Uterus (tissue), 3 donors: ENCODE measurements at regions not wholly inside any gene's neighbourhood (a gene's known extent, or its start where the extent isn't known, plus 50 kb on each side); places are given as distances from the start of the nearest gene placed in this dataset.
"Not testable (repeated sequence)": the region's sequence is repeated elsewhere in the genome, so short reads cannot be mapped to it uniquely, and the experiment has no call there.

ENCODE experiments used
- DNase-seq, 2 donors: peaks; one replicate each; pipeline ENCODE4 v3.0.0-alpha.2; 2019 to 2020
- H3K27ac ChIP-seq, 2 donors: fragments of 200-600 bp; sonication (generic); 1 replicate in 1 of 2; 2 replicates in 1 of 2; pipeline ENCODE4 v1.5.1; 2016 to 2018
- H3K27me3 ChIP-seq, 2 donors: fragments of 200-600 bp; sonication (generic); one replicate each; pipeline ENCODE4 v1.5.1; 2018 to 2019; ENCODE audit warnings: control low read depth in 1 of 2
- H3K36me3 ChIP-seq, 2 donors: fragments of 200-600 bp; sonication (generic); one replicate each; pipeline ENCODE4 v1.5.1; 2019; ENCODE audit warnings: control low read depth in 1 of 2
- H3K4me1 ChIP-seq, 2 donors: fragments of 200-600 bp; sonication (generic); one replicate each; pipeline ENCODE4 v1.5.1; 2018 to 2019; ENCODE audit warnings: control low read depth in 1 of 2
- H3K4me3 ChIP-seq, 2 donors: fragments of 200-600 bp; sonication (generic); 1 replicate in 1 of 2; 2 replicates in 1 of 2; pipeline ENCODE4 v1.5.1; 2018 to 2019; ENCODE audit warnings: mild to moderate bottlenecking in 1 of 2
- H3K9me3 ChIP-seq, 2 donors: fragments of 200-600 bp; sonication (generic); one replicate each; pipeline ENCODE4 v1.5.1; 2019; ENCODE audit warnings: control low read depth in 1 of 2
- POLR2A ChIP-seq, 2 donors: fragments of 450-650 bp; IDR thresholded peaks; one replicate each; pipeline ENCODE4 v1.6.1; 2016; ENCODE audit warnings: antibody characterized with exemption in 2 of 2, mild to moderate bottlenecking in 1 of 2, moderate library complexity in 1 of 2
- intact Hi-C: fragments of 100-400 bp; cut with DNase I; formaldehyde crosslinking; loops from one replicate; pipeline ENCODE4 v1.15.1; 2023; ENCODE audit warnings: low total_unique reads
- TF ChIP-seq, protein P1 (sequence below), 4 experiments: fragments of 200-600 bp in 2 of 4; fragments of 450-650 bp in 2 of 4; sonication (generic) in 2 of 4; IDR thresholded peaks; one replicate each; pipeline ENCODE4 v1.5.1; 2016 to 2019; ENCODE audit warnings: antibody characterized with exemption in 4 of 4, mild to moderate bottlenecking in 2 of 4, moderate library complexity in 1 of 4
- donor health status: DM: yes; HTN: yes; CAD: no.

DNA sequence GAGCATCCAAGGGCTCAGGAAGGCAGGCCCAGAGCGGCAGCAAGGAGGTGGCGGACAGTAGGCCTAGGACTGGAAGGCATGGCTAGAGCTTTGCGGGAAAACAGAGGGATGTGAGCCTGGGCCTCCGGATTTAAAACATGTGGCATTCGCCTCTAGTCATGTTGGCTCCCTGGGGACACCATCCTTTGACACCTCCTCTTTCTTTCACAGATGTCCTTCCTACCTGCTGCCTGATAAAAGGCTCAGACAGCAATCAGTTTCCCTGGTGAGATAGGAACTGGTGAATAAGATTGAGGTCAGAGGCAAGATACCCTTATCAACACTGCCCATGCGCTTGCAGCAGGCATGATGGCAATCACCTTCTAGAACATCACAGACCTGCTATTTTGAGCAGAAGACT lies 277.6 kb downstream of the SIPA1L2 start:
- intact Hi-C loops = no loop called here
- no peak for TF ChIP-seq POLR2A (IDR thresholded peaks at IDR 0.05)
- TF ChIP-seq, protein P1, sequence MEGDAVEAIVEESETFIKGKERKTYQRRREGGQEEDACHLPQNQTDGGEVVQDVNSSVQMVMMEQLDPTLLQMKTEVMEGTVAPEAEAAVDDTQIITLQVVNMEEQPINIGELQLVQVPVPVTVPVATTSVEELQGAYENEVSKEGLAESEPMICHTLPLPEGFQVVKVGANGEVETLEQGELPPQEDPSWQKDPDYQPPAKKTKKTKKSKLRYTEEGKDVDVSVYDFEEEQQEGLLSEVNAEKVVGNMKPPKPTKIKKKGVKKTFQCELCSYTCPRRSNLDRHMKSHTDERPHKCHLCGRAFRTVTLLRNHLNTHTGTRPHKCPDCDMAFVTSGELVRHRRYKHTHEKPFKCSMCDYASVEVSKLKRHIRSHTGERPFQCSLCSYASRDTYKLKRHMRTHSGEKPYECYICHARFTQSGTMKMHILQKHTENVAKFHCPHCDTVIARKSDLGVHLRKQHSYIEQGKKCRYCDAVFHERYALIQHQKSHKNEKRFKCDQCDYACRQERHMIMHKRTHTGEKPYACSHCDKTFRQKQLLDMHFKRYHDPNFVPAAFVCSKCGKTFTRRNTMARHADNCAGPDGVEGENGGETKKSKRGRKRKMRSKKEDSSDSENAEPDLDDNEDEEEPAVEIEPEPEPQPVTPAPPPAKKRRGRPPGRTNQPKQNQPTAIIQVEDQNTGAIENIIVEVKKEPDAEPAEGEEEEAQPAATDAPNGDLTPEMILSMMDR (IDR thresholded peaks at IDR 0.05) = no peak
- no peak overlapping the region for H3K4me3 ChIP-seq

DNA sequence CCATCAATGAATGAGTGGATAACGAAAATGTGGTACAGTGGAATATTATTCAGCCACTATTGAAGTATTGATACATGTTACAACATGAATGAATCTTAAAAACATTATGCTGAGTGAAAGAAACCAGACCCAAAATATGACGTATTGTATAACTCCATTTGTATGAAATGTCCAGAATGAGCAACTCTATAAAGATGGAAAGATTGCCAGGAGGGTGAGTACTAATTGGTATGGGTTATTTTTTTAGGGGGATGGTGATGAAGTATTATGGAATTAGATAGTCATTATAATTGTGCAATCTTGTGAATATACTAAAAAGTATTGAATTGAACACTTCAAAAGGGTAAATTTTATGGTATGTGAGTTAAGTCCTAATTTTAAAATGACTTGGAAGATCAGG lies 278.6 kb downstream of the SIPA1L2 start:
- intact Hi-C loops = no loop called here
- DNase-seq = no peak
- Histone ChIP-seq H3K9me3 (no peaks in the 10 kb centered on the region), H3K4me1 (no peaks in the 10 kb centered on the region), H3K4me3 (no peak overlapping the region), H3K27ac (no peak overlapping the region), H3K27me3 (no peaks in the 10 kb centered on the region), H3K36me3 (no peaks in the 10 kb centered on the region)
- TF ChIP-seq, protein P1 (IDR thresholded peaks at IDR 0.05) = no peak
- no peak for TF ChIP-seq POLR2A (IDR thresholded peaks at IDR 0.05)

More for the DNA sequence above, 277.6 kb downstream of the SIPA1L2 start:
- no peak overlapping the region for H3K27ac ChIP-seq
- H3K9me3 ChIP-seq = no peaks in the 10 kb centered on the region
- H3K27me3 ChIP-seq = no peaks in the 10 kb centered on the region
- DNase-seq = no peak
- H3K4me1 ChIP-seq = no peaks in the 10 kb centered on the region
- no peaks in the 10 kb centered on the region for H3K36me3 ChIP-seq

DNA sequence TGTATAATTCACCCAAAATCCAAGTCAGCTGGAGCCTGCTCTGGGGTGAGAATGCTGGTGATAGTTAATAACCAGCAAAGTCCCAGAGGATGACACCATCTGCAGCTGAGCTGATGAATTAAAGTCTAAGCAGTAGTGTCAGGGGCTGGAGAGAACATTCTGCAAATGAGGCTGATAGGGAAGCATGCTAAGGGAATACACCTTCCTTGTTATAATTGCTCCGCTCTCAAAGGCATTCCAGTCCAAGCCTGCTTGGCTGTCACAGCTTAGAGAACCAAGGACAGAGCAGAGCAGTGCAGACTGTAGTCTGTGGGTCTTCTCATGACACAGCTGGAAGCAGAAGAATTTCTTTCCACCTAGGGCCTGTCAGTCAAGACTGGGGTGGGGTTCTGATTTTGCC lies 283.1 kb downstream of the SIPA1L2 start:
- H3K4me1 ChIP-seq = no peaks in the 10 kb centered on the region
- intact Hi-C loops = no loop called here
- H3K9me3 ChIP-seq = no peaks in the 10 kb centered on the region
- no peak for TF ChIP-seq POLR2A (IDR thresholded peaks at IDR 0.05)
- TF ChIP-seq, protein P1 (IDR thresholded peaks at IDR 0.05) = no peak
- H3K36me3 ChIP-seq = no peaks in the 10 kb centered on the region
- no peak overlapping the region for H3K27ac ChIP-seq
- DNase-seq = no peak
- H3K27me3 ChIP-seq = no peaks in the 10 kb centered on the region
- H3K4me3 ChIP-seq = no peak overlapping the region

DNA sequence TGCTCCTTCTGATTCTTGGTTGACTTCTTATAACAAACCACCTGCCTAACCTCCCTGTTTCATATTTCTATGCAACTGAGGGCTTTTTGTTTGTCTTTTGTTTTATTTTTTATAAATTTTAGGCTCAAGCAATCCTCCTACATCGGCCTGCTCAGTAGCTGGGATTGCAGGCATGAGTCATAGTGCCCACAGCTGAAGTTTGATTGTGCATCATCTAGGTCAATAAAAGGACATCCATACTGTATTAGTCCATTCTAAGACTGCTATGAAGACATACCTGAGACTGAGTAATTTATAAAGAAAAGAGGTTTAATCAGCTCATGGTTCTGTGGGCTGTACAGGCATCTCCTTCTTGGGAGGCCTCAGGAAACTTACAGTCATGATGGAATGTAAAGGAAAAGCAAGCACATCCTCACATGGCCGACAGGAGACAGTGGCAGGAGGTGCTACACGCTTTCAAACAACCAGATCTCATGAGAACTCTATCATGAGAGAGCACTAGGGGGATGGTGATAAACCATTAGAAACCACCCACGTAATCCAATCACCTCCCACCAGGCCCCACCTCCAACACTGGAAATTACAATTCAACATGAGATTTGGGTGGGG lies 285.0 kb downstream of the SIPA1L2 start:
- Histone ChIP-seq H3K9me3 (no peaks in the 10 kb centered on the region), H3K4me1 (no peaks in the 10 kb centered on the region), H3K27ac (no peak overlapping the region), H3K4me3 (no peak overlapping the region), H3K36me3 (no peaks in the 10 kb centered on the region), H3K27me3 (no peaks in the 10 kb centered on the region)
- intact Hi-C loops = no loop called here
- TF ChIP-seq, protein P1 (IDR thresholded peaks at IDR 0.05) = no peak
- TF ChIP-seq POLR2A (IDR thresholded peaks at IDR 0.05) = no peak
- no peak for DNase-seq

DNA sequence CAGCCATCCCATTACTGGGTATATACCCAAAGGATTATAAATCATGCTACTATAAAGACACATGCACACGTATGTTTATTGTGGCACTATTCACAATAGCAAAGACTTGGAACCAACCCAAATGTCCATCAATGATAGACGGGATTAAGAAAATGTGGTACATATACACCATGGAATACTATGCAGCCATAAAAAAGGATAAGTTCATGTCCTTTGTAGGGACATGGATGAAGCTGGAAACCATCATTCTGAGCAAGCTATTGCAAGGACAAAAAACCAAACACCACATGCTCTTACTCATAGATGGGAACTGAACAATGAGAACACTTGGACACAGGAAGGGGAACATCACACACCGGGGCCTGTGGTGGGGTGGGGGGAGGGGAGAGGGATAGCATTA lies 285.7 kb downstream of the SIPA1L2 start:
- DNase-seq, H3K27me3 ChIP-seq, H3K9me3 ChIP-seq, H3K4me3 ChIP-seq, H3K4me1 ChIP-seq, intact Hi-C loops, H3K36me3 ChIP-seq, H3K27ac ChIP-seq: not testable (repeated sequence)

DNA sequence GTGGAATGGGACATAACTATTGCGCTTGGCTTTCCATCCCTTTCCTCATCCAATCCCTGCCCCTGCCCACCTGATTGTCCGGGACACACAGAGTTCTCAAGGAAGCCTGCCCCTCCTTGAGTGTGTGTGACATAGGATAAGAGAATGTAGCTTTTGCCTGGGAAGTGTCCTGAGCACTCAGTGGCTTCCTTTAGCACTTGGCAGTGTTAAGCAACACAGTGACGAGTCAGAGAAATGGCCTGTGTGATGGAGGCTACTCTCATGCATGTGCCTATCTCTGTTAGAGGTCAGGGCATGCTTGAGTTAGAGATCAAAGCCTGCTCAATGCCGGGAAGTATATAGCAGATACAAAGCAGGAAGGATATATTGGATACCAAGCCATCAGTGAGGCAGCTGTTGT lies 289.5 kb downstream of the SIPA1L2 start:
- Histone ChIP-seq H3K36me3 (no peaks in the 10 kb centered on the region), H3K4me3 (no peak overlapping the region), H3K27ac (no peak overlapping the region), H3K4me1 (no peaks in the 10 kb centered on the region), H3K9me3 (no peaks in the 10 kb centered on the region), H3K27me3 (no peaks in the 10 kb centered on the region)
- intact Hi-C loops = no loop called here
- DNase-seq = no peak
- no peak for TF ChIP-seq POLR2A (IDR thresholded peaks at IDR 0.05)
